HG02588 (cell line): ENCODE measurements at regions not wholly inside any gene's neighbourhood (a gene's known extent, or its start where the extent isn't known, plus 50 kb on each side); places are given as distances from the start of the nearest gene placed in this dataset.
"Not testable (repeated sequence)": the region's sequence is repeated elsewhere in the genome, so short reads cannot be mapped to it uniquely, and the experiment has no call there.

Experiments
- ATAC-seq: cut with Tn5 transposase; IDR thresholded peaks from one replicate; pipeline ENCODE4 v1.9.1; 2021; ENCODE audit warnings: mild to moderate bottlenecking, moderate library complexity; ENCODE audit not compliant: unreplicated experiment

GRCh38 chr16:80092681-80093080 is 448.1 kb upstream of the DYNLRB2 start:
- ATAC-seq = no peak

- ATAC-seq = not testable (repeated sequence)
Observed at GRCh38 chr16:80091453-80091852, 449.3 kb upstream of the DYNLRB2 start.

GRCh38 chr16:80085606-80086005 is 455.2 kb upstream of the DYNLRB2 start:
- no peak for ATAC-seq

- ATAC-seq = no peak
Observed at GRCh38 chr16:80084614-80085013, 456.2 kb upstream of the DYNLRB2 start.

- ATAC-seq = no peak
Observed at GRCh38 chr16:80084163-80084562, 456.6 kb upstream of the DYNLRB2 start.

GRCh38 chr16:80082906-80083305 is 457.9 kb upstream of the DYNLRB2 start:
- no peak for ATAC-seq

GRCh38 chr16:80081846-80082245 is 458.9 kb upstream of the DYNLRB2 start:
- ATAC-seq = no peak

GRCh38 chr16:80080287-80080851 is 460.4 kb upstream of the DYNLRB2 start:
- ATAC-seq = no peak

- no peak for ATAC-seq
Observed at GRCh38 chr16:80079072-80079471, 461.7 kb upstream of the DYNLRB2 start.

GRCh38 chr16:80077696-80078095 is 463.1 kb upstream of the DYNLRB2 start:
- ATAC-seq = no peak

GRCh38 chr16:80074329-80074728 is 466.5 kb upstream of the DYNLRB2 start:
- ATAC-seq = no peak

- no peak for ATAC-seq
Observed at GRCh38 chr16:80071964-80072456, 468.8 kb upstream of the DYNLRB2 start.

- ATAC-seq = no peak
Observed at GRCh38 chr16:80066805-80067580, 466.5 kb upstream of the MAF start.

GRCh38 chr16:80065541-80065940 is 465.0 kb upstream of the MAF start:
- ATAC-seq = no peak

- no peak for ATAC-seq
Observed at GRCh38 chr16:80063713-80064069, 463.2 kb upstream of the MAF start.

GRCh38 chr16:80063031-80063712 is 462.6 kb upstream of the MAF start:
- no peak for ATAC-seq

- ATAC-seq = no peak
Observed at GRCh38 chr16:80062361-80063030, 462.0 kb upstream of the MAF start.

- no peak for ATAC-seq
Observed at GRCh38 chr16:80060470-80060869, 459.9 kb upstream of the MAF start.

GRCh38 chr16:80059836-80060235 is 459.3 kb upstream of the MAF start:
- no peak for ATAC-seq

GRCh38 chr16:80058214-80058613 is 457.7 kb upstream of the MAF start:
- no peak for ATAC-seq

- ATAC-seq = no peak
Observed at GRCh38 chr16:80056324-80056723, 455.8 kb upstream of the MAF start.
